ENCODE measurements at regions not wholly inside any gene's neighbourhood (a gene's known extent, or its start where the extent isn't known, plus 50 kb on each side); places are given as distances from the start of the nearest gene placed in this dataset.

DNA sequence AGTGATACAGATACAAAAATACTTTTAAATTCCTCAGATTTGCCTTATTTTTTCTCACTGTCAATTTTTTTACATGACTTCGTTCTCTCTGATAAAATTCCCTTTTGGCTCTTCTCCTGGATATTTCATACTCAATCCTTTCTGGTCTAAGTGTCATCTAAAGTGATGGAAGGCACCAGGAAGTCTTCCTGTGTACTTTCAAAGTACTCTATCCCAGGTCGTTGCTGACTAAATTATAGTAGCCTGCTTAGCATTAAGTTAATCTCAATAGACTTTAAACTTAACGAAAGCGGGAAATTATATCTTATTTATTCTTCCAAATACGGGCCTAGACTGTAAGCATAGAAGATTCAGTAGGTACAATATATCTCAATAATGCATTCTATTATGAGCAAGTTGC lies 67.8 kb downstream of the CASP12 start:
- DNase-seq: no peak

DNA sequence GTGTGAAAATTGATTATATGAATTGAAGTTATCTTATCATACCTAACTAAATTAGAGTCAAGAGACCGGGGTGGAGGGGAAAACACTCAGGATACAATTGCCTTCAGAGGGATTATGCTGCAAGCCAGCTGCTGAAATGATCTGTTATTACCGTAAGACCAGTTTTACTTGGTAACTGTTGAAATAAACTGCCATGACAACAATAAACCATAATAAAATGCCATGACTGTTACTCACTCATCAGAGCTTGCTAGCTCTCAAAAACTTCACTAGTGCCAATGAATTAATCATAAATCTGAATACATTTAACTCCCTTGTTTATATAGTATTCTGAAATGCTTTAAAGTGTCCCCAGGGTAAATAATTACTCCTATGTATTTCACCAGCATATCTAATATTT lies 68.2 kb downstream of the CASP12 start:
- DNase-seq: no peak

DNA sequence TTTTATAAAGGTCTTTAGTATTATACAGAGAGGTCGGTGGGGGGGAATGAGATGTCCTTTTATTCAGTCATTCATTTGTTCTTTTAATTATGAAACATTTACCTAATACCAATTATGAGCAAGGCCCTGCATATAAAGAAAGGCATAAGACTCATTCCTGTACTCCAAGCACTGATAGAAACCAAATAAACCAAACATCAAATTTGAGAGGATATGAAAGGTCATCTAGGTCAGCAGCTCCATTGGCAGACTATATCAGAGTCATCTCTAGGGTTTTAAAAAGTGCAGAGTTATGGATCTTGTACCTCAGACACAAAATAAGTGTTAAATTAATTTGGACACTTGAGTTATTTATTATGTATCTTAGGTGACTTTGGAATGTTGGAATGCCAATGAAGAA lies 71.5 kb downstream of the CASP12 start:
- DNase-seq: no peak

DNA sequence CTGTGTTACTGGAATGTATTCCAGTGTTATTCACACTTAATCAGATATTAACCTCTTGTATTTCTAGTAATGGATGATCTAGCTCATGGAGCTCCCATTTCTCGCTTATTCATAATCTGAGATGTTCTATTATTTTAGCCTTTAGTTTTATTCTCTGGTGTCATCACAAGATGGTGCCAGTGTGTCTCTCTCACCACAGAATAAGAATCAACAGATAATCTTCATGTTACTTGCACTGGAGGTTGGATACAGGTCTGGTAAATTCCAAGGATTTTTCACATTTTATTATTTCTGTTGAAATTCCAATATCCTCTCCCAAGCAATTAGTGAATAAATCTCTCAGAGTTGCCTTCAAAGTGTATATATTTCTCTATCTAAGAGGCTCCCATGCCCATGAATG lies 74.6 kb downstream of the CASP12 start:
- DNase-seq: no peak

DNA sequence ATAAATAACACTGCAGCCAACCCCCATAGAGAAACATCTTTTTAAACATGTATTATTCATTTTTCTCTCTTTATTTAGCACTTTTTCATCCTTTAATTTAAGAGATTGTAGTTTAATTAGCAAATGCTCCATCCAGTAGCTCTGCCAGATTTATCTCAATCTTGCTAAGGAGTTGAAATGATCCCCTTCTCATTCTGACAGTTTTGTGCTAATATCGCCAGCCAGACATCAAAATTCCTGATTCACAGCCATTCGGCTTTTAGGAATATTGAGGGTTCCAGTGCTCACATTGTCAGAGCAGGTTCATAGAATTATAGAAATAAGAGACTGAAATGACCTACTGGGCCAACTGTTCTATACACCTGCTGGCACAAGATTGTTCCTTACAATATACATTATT lies 77.8 kb downstream of the CASP12 start:
- DNase-seq: no peak

DNA sequence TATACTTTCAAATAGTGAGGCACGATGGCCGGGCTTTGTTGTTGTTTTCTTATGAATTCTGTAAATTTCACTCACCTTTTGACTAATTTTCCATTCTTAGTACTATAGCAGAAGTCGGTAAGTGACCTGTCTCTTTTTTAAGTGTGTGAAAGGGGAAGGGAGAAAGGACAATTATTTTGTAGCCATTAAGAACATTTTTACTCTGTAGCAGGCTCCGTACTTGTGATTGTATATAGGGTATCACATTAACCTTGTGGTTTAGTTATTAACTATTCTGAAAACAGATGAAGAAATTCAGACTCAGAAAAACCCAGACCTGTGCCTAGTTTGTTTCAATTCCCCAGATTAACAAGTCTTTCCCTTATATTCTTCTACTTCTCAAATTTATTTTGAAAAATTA lies 78.7 kb downstream of the CASP12 start:
- DNase-seq: no peak

DNA sequence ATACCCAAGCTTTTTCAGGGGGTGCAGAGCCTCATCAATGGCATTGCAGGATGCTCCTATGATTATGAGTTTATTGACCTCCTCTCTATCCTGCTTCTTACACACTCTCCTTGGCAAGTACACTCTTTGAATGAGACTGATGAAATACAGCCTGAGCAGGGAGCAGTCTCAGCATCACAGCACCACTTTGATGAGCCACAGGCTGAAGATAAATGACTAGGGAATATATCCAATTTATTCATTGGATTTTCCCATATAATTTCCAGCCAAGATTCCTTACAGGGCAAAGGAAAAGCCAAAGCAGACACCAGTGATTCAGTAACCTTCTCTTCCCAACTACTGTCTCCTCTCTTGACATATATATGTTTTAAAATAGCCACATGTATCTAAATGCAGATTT lies 79.2 kb downstream of the CASP12 start:
- DNase-seq: no peak

DNA sequence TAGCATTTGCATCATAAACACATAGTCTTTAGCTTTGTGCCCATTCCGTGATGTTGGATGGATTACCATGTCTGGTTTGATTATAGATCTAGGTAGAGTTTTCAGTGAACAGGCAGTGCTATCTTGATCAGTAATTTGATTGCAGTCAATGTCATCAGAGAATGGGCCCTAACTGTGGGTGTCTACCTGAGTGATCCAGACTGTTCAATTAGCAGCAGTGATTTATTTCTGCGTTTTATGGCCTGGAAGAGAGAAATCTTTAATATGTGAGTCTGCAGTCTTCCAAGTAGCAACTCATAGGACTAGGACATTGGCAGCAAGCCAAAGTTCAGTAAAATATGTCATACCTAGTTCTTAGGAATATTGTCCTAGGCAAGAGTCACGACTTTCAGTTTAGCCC lies 80.3 kb downstream of the CASP12 start:
- DNase-seq: no peak

DNA sequence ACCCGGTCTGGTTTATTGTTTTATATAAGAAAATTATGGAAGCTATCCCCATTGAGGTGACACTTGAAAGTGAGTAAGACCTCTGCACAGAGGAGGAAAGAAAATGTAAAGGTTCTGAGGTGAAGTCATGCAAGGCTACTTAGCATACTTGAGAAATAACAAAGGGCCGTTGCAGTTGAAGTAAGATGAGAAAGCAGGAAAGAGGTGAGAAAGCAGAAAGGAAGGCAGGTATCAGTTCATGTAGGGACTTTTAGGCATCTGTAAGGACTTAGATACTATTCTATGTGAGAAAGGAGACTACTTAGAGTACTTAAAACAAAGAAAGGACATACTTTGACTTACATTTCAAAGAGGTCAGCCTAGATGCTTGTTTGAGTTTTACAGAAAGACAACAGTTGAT lies 84.7 kb downstream of the CASP12 start:
- no peak for DNase-seq

DNA sequence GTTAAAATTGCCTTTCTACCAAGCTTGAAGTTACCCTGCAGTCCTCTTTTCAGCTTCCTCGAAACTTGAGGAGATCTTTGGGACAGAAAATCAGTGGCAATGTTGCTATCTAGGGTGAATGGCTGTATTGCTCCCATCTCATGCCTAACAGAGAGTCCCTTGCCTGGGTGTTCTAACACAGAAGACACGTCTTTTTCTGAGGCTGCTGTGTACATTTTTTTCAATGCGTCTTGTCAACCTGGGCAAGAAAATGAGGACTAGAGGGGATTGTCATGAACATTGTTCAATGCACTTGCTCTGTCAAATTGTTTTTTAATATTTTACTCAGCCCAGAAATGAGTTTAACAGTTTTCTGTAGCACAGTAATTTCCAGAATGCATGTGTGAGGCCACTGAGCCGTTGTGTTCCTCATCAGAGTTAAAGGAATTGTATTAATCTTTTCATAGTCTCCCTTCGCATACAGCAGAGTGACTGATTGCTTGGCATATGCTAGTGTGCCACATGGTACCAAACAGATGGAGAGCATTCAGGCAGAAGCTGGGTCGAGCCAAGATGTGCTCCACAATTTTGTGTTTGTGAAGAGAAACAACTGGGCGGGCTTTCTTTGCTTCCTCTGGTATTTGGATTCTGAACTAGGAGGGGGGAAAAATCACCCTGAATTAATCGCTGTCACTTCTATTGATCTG lies 86.0 kb downstream of the CASP12 start:
- no peak for DNase-seq

DNA sequence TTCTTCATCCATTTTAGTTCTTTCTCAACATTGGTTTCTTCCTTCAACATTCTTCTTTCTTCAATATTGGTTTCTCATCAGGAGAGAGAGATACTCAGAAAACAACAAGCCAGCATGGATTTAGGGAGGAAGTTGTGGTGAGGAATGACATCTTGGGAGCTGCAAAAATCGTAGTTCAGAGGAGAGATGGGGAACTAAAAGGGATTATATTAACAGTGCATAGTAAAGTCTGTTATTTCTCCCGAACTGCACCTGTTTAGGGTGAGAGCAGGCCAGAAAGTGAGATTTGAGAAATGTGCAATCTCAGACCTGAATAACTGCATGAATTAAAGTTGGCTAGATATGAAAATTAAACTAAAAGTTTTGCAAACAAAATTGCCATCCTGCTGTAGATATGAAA lies 94.5 kb downstream of the CASP12 start:
- no peak for DNase-seq

DNA sequence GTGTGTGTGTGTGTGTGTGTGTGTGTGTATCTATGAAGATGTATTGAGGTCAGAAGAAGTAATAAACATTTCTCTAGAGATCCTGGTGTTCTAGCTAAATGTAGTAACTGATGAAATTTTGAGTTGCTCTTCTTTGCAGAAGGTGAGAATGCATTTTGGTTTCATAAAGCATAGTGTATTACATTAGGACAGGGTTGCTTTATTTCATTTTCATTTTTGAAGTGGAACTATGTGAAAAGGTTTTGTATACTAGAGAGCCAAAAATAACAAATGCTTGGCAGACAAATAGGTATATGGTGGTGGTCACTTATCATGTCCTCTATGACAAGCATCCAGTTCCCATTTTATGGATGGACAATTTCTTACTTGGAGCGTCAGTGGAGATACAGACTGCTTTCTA lies 99.0 kb downstream of the CASP12 start:
- DNase-seq: no peak

DNA sequence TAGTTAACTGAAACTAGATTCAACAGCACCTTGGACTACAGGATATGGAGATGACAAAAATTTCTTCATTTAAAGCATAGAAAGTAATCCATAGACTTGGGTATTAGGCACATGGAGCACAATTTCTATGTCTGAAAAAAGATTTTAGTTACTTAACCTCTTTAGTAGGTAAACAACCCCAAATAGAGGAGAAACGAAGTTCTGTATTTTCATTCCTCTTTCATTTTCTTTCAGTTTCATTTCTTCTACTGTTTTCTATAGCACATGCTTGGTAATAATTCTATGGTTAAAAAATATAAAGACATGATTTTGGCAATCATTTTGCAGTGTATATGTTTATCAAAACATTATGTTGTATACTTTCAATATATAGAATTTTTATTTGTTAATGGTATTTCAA lies 99.5 kb downstream of the CASP12 start:
- no peak for DNase-seq

DNA sequence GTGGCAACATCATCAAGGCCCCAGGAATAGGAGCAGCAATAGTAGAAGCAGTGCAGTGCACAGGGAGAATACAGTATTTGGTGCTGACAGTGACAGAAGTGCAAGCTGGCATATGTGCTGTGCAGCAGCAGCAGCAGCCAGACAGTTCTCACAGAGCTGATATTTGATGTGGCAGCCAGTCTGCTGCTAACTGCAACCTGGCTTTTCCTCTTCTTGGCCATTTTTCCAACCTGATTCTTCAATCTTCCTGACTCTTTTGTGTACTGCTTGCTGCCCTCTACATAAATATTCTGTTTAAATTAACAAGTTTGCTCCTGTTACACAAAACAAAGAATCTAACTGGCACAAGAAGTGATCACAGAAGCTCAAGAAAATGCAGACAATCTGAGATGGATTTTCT lies 102.0 kb downstream of the CASP12 start:
- no peak for DNase-seq

DNA sequence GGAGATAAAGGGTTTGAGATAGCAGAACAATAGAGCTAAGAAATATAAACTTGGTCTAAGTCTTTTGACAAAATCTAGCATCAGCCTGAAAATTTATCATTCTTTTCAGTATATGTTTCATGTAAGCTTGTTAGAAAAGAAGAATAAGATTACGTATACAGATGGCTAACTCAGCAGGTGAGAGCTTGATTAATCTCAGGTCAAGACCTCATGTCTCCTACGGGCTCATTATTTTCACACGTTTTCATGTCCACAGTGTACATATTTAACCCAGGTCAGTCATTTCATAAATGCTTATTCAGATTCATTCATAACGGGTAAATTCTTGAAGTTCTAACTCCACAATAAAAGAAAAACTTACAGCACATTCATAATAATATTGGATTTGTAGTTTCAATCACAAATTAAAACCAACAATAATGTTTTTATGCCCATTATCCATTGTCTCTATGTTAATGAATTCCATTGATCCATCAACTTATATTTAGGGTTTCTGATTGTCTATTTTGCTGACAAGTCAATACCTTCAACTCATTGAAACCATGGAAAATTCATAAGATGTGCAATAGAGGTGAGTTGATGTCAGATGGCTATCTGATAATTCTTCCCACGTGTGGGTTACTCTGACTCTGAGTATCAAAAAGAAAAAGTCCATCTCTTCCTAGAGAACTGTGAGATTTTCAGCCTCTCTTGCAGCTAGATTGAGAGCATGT lies 102.6 kb downstream of the CASP12 start:
- no peak for DNase-seq

DNA sequence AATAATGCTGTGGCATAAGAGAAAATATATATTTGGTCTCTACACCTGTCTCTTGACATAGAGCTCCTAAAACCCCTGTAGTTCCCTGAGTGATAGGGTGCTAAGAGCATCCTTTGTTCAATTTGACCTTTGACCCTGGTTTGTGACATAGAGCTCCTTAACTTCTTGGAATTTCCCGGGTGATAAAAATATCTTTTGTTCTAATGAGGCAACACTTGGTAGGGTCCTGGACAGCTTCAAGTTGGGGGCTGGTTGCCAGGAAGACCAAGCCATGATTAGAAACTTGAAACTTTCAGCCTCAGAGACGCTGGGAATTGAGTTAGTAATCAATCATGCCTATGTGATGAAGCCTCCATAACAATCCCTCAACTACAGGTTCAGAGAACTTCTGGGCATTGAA lies 105.4 kb downstream of the CASP12 start:
- DNase-seq: no peak

DNA sequence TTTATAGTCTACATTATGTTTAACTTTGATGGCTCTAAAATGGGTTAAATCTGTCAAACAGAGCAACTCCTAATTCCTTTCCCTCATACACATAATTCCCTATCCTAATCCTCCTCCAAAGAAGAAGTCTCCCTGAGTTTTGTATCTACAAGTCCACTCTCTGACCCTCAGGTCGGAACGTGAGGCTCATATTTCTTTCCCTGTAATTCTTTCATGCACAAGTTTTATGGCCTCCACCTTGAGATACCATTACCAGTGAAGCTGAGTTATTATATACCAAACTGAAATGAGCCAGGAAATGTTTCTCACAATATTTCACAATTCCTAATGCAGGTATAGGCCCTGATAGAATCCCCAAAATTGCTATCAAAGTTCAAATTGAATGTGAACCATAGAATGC lies 106.4 kb downstream of the CASP12 start:
- DNase-seq: no peak

DNA sequence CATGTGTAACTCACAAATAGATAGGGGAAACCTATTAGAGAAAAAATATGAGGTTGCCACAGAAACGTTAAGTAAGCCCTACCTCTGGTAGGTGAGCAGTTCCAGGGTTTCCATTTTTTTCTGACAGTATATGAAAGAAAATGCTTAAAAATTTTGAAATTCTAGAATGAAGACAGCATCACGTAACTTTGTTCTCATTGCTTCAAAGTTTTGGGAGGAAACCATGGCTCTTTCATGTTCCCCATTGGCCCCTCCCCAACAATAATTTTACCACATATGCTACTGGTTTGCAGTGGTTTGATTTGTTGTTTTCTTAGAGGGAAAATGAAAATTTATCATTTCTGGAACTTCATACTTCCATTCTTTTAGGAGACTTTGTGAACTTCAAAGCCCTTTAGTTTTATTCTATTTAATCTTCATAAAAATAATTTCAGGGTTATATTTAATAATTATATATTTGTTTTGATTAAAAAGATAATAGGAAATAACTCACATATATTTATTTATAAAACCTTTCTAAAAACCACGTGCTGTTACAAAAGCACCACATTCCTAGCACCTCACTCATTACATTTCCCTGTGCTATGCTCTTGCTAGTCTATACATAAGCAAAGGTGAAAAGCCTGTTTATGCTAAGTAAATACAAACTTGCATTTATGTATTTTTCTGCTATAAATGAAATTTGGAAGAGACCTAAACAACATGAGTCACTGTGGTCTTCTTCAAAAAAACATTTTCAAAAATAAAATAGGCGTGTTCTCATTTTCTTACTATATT lies 113.4 kb downstream of the CASP12 start:
- no peak for DNase-seq

DNA sequence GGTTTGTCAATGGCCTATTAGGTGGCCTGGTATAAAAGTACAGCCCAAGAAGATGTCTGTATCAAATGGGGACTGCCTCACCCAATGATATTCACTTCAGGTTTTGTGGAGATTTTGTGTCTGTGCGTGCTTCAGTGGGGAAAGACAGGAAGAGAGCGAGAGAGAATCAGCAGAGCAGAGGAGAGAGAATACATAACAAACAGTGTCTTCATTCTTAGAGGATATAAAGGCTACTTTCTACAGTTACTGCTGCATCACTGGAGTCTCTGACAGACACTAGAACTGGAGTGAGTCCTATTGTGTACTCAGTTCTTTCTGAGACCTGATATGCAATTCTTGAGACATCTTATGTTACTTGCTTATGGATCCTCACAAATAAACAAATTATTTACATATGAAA lies 115.0 kb downstream of the CASP12 start:
- no peak for DNase-seq

DNA sequence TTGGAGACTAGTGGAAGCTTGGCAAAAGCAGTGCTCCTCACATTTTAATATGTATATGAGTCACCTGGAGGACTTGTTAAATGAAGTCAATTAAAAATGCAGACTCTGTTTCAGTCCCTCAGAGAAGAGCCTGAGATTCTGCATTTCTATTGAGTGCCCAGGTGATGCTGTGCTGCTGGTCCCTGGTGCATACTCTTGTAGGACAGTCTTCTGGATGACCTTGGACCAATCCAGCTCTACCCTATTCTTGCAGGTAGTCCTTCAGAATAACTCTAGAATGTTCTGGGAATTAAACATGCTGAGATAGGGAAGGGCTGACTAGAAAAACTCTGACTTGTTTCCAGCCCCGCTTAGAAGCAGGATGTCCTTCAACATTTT lies 115.9 kb downstream of the CASP12 start:
- DNase-seq: no peak

DNA sequence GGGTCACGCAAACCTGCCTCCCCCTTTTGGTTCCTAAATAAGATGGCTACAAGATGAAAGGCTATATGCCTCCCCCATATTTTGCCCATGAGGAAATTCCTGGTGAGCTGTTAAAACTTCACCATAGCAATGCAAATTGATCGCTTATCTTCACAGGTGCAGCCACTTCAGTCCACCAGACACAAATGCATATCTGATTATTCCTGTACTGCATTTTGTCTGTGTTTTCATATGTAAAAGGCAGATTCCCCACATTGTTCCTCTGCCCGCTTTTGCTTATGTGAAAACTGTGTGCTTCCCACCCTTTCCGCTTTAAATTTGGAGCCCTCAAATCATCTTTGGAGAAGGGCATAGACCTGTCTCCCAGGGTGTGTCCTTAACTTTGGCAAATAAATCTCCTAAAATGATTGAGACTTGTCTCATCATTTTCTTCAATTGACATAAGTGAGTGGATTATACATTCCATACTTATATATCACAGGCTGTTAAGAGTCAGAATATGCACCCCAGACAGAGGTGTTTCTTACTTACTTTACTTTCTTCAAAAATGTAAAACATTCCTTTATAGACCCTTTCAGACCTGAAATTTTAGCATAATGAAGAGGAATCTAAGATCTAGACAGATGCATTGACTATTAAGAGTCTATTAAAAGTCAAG lies 116.4 kb downstream of the CASP12 start:
- DNase-seq: no peak

DNA sequence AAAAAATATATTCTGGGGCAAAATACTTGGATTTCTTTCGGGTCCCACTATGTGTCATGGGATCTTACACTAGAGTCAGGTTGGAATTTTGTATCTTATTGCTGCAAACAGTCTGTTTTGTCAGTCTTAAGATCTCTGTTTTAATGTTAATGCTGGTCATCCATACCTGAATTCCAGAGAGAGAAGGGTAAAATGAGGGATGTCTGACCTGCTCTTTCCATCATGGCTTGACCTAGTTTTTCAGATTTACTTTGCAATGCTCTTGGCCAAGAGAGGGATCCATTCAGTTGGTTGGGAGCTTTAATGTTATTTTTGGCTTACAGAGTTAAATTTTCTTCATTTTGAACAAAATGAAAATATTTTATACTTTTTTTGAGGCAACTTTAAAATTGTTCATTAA lies 117.2 kb downstream of the CASP12 start:
- DNase-seq: no peak

DNA sequence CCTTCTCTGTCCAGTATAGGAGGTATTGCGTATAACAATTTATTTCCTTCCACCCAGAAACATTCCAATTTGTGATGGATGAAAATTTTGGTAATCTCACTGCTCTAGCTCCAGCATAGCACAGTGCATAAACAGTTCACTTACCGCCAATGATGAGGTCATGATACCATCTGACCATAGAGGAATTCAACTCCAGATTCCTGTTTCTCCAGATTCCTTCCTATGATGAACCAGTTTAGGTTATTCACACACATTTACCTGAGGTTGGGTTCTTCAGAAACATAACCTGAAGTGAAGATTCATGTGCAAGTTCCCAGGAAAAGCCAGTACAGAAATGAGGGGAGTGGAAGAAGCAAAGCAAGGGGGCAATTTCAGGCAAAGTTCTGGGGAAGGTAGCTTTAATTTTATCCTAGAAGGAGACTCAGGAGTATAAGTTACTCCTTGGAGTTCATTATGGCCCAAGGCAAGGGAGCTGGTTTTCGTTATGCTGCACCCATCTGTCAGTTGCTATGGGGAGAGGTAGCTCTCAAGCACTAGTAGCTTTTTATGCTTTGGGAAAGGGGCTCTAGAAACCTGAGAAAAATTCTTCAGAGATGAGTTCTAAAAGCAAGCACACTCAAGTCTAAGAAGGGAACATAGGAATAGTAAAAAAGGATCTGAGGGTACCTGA lies 121.6 kb downstream of the CASP12 start:
- no peak for DNase-seq
